HG02623 (cell line): ENCODE measurements at regions not wholly inside any gene's neighbourhood (a gene's known extent, or its start where the extent isn't known, plus 50 kb on each side); places are given as distances from the start of the nearest gene placed in this dataset.
"Not testable (repeated sequence)": the region's sequence is repeated elsewhere in the genome, so short reads cannot be mapped to it uniquely, and the experiment has no call there.

Source experiments
- ATAC-seq: cut with Tn5 transposase; IDR thresholded peaks from one replicate; pipeline ENCODE4 v1.9.1; 2021; ENCODE audit warnings: moderate library complexity; ENCODE audit not compliant: unreplicated experiment

DNA sequence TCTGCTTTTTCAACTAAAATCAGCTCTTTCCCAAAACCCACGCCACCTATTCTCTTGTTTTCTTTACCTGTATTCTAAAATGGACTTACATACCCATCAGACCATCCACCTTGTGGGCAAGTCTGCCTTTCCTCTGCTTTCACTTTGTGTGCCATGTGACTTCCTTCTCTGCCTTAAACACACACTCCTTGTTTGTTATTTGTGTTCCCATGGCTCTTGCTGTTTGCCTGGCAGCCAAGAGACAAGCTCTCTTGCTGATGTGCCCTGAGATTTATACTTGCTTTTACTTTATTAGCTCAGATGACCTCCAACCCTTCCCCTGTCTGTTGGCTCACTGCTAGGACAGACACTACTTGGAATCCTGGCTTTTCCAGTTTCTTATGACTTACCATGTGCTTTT, 309.7 kb upstream of the LRRTM4 start:
- no peak for ATAC-seq

DNA sequence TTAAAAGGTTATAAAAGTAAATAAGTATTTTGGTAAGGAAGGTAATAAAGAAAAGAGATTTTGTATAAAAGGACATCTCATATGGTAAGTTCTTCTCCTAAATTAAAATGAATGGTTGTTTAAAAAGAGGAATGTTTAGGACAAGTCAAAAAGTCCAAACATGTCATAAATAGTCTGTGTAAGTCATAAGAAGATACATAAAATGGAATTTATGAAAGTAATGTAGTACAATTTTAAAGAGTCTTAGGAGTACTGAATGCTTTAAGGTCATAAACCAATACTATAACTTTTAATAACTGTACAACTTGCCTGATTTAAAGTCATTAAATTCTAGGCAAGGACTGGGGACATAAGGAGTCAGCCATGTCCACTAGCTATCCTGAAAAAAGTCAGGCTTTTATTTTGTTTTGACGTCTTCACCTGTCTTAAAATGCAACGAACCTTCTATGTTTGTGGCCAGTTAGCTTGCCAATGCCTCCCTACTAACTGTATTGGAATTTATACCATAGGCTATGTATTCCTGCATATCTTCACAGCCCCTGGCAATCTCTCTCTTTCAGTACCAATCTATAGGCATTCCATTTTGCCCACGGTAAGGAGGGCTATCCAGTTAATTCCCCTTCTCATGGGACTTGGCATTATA, 312.3 kb upstream of the LRRTM4 start:
- no peak for ATAC-seq

DNA sequence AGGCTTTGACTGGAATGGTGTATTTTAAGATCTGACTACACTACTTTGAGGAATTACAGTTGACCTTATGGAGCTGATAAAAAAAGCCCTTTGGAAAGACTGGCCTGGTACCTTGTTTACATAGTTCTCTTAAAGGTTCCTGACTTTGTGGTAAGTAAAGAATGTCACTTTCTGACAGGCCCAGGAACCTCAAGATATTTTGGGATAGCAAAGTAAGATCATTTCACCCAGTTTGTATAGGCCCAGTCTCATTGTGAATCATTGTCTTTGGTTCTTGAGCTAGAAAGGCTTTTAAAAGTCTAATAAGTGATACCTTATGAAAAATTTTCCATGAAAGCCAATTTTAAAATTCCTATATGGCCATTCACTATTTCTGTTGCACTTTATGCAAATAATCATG, 316.3 kb upstream of the LRRTM4 start:
- no peak for ATAC-seq

DNA sequence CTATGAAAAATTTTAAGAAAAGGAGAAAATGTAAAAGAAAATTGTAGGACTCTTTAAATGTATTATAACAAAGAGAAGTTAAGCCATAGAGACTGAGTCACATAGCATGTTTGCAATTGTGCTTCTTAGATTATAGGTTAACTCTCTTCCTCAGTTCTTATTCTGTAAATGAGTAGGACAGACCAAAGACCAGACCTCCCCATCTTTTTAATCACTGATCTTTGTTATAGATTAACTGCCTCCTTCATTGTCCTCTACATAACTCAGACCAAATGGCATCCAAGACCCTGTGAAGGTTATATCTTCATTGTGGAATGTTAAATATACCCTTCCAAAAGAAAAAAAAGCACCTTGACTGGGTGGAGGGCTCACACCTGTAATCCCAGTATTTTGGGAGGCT, 316.9 kb upstream of the LRRTM4 start:
- no peak for ATAC-seq

DNA sequence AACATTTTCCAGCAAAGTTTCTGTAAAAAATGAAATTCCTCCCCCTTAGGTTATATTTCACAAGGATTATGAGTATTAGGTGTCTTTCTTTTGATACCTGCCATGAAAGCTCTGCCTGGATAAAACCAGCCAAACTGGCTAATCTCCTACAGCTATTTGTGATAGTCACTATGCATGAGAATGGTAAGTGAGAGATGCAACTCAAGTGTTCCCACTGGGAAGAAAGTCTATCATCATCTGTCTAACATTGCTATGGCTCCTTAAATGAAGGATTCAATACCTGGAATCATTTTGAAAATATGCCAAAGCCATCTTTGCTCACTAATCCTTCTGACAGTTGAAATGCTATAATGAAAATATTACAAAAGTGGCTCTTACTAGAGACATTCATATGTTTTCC, 339.9 kb upstream of the LRRTM4 start:
- ATAC-seq: no peak

DNA sequence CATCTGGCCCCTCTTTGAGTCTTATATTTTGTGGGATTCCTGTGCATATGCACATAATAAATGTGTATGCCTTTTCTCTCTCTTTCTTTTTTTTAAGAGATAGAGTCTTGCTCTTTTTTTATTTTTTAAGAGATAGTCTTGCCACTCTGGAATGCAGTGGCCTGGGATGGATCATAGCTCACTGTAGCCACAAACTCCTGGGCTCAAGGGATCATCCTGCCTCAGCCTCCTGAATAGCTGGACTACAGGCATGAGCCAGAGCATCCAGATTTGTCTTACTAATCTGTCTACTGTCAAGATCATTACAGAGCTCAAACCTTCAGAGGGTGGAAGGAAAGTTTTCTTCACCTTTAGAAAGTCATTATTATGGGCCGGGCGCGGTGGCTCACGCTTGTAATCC, 342.2 kb upstream of the LRRTM4 start:
- ATAC-seq: no peak

DNA sequence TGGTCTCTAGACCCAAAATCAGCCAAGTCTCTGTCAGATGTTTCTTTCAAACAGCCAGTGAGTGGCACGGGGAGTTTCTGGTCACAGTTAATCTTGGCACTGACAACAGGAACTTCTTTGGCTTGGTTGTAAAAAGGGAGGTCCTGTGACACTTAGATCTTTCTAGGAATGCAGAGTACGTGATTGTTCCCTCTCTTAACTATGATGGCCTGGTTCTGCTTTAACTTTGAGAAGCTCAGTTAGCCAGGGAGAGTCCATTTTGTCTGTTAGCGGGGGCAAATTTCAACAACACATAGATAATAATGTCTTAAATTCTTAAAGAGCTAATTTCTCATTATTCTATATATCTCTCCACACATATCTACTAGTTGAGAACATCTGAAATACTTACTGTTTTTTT, 344.5 kb upstream of the LRRTM4 start:
- no peak for ATAC-seq

DNA sequence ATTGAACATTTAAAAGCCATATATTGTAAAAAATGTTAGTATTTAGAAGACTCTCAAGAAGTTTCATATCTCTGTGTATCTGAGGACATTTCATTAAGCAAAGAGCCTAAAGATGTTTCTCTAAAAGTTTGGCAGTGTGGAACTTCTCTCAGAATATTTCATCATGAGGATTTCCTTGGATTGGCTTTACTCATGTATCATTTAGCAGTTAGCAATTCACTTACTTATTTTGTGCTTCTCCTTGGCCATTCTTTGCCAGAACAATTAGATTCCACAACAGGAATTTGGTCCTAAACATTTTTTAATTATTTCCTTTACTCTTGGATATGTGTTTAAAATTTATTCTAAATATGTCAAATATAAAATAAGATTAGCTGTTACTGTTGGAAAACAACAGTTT, 345.0 kb upstream of the LRRTM4 start:
- no peak for ATAC-seq

DNA sequence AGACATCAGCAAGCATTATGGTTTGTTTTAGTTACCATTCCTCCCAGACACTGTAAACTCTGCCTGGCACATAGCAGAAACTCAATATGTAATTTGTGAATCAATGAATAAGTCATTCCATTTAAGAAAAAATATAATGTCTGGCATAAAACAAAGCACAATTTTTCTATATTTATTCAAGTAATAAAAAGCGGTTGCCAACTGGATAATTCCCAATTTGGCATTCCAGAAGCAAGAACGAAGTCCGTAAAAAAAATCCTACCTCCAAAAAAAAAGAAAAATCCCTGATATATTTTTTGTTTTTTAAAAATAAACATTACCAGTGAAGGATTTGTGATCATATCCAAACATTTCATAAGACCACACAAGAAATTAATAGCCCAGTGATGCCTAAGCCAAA, 351.3 kb upstream of the LRRTM4 start:
- no peak for ATAC-seq

DNA sequence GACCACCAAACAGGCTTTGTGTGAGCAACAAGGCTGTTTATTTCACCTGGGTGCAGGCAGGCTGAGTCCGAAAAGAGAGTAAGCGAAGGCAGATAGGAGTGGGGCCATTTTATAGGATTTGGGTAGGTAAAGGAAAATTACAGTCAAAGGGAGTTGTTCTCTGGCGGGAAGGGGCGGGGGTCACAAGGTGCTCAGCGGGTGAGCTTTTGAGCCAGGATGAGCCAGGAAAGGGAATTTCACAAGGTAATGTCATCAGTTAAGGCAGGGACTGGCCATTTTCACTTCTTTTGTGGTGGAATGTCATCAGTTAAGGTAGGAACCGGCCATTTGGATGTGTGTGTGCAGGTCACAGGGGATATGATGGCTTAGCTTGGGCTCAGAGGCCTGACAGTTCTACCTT, 378.0 kb upstream of the LRRTM4 start:
- not testable (repeated sequence) for ATAC-seq

DNA sequence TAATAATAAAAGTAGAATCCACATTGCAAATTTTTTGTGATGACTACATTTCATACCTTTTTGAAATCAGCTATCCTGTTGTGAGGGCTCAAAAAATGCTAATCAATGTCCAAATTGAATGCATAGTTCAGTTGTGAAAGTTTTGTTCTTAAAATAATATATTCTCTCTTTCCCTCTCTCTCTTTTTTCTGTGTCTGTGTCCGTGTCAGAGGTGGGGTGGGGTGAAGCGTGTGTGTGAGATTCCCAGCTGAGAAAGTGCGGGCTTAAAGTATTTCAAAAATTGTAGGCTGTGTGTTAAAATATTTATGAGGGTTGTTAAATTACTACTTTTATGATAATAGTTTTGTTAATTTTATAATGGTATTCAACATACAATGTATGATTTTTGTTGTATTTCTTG, 388.0 kb upstream of the LRRTM4 start:
- ATAC-seq: no peak

DNA sequence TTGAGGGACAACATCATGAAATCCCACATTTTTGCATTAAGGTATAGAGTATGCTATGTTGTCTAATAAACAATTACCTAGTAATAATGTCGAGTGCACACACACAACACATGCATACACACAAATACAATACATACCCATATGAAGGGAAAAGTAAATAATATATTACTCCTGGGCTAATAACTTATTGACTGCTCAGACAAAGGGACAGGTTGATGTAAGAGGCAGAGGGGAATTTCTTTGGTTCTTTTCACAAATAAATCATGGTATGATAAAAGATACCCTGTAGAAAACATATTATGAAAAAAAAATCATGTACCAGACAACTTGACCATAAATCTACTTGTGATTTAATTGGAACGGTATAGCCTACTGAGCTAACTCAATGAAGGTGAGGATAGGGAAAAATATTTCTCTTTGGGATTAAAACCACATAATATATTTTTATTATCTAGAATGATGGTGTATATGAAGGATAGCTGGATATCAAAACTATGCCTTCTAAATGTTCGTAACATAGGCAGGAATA, 398.7 kb upstream of the LRRTM4 start:
- ATAC-seq: no peak

DNA sequence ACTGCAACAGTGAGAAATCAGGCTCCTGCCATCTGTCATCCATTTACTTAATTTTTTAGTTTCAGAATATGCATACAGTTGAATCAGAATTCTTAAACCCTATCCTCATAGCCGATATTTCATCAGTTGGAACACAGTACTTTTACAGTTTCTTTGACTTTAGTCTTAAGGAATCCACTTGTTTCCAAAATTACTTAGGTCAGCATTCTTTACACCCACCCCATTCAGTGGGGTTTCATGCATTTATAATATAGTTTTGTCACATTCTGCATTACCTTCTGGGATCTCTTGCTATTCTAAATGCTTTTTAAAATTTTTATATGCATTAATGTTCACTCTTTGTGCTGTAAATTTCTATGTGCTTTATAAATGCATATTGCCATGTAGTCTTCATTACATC, 400.4 kb upstream of the LRRTM4 start:
- ATAC-seq: no peak

DNA sequence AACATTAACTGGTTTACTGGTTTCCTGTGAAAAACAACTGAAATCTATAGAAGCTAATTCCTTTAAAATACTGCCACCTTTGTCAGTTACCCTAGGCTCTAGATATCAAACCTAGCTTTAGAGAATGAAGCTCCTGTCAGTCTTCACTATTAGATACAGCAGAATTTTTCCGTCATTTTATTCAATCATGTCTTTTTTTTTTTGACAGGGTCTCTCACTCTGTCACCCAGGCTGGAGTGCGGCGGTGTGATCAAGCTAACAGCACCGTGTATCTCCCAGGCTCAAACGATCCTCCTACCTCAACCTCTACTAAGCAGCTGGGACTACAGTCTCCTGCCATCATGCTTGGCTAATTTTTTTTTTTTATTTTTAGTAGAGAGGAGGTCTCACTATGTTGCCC, 415.2 kb upstream of the LRRTM4 start:
- no peak for ATAC-seq

DNA sequence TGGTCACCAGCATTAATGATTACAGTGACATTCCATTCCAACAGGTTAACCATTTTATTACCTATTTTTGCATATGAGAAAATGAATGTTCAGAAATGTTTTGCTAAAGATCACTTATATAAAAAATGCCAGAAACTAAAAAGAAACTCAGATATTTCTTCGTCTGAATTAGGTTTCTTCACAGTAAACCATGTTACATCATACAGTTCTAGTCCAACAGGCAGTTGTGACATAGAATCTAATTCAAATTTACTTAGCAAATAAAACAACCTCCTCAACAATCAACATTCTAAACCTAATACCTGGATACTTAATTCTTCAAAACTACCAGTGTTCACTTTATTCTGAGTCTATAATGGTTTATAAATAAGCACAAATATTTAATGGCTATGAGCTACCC, 416.3 kb upstream of the LRRTM4 start:
- ATAC-seq: no peak

DNA sequence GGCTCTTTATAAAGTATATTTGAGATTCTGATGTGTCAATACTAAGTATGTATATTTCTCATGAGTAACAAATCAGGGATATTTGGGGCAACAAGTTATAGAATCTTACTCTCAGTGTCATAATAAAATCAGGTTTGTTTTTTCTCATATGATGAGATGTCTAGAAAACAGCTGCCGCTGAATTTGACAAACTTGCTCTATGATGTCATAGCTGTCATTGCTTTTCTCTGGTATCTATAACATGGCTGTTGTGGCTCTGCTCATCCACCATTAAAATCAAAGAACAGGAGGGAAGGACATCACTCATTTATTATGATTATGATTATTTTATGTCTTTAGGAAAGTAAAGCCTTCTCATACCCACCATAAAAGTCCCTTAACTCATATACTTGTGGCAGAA, 417.2 kb upstream of the LRRTM4 start:
- no peak for ATAC-seq

DNA sequence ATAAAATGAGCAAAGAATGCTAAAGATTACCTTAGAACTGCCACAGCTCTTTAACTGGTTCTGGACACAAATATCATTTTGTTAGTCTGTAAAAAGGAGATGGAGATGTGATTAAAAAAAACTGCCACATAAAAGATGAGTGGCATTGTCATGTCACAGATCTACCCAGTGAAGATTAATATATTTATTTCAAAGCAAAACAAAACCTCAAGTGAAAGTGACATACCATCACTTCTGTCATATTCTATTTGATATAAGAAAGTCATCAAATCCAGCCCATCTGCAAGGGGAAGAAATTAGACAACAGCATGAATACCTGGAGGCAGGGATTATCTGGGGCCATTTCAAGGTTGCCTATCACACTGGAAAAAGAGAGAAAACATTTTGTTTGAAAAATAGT, 417.6 kb upstream of the LRRTM4 start:
- no peak for ATAC-seq

DNA sequence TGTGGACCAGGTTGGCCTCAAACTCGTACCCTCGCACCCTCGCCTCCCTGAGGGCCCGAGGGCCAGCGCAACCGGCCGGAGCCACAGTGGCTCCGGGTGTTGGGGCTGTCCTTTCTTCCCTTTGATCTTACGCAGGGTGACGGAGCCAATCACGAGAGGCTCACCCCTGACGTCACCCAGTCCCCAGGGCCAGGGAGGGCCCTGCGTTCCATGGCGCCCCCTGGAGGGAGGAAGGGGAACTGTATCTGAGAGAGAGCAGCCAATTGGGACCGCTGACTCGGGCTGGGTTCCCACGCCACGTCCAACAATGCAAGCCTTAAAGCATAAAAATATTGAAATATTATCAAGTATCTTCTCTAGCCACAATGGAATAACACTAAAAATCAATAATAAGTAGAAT, 432.8 kb upstream of the LRRTM4 start:
- ATAC-seq: no peak

DNA sequence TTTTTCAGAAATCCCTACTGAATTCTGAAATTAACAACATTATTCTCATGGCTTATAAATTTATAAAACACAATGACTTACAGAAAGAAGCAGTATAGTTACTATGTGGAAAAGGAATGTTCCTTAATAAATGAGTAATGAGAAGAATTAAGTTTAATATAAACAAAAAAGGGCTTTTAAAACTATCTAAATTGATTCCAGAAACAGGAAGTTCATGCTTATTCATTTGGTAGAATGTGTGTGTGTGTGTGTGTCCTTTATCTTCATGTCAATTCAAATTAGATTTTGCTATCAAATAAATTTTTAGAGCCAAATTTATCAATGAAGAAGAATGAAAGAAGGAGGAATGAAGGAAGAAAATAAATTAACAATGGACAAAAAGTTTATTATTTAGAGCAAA, 440.8 kb upstream of the LRRTM4 start:
- no peak for ATAC-seq

DNA sequence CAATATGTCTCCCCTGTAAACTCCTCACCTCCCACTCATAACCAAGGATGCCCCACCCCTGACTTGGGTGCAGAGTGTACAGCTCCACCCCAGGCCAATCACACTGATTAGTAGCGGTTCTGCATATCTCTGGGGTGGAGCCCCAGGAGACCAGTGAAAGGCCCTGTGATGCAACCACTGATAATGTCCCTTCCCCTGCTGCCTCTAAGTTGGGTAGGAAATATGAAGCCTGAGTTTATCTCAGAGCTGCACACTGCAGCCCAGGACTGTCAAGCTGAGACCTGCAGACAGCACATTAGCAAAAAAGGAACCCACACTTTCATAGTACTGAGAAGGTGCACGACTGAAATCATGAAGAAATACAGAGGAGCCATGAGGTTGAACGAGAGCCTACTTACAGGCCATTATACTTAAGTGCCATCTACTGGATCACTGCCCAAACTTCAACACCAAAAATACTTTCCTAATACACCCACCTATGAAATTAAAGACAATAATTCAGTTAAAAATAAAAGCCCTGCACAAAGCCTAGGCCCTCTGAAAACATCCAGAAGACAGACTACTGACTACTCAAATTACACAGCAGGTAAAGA, 455.4 kb upstream of the LRRTM4 start:
- ATAC-seq: no peak

DNA sequence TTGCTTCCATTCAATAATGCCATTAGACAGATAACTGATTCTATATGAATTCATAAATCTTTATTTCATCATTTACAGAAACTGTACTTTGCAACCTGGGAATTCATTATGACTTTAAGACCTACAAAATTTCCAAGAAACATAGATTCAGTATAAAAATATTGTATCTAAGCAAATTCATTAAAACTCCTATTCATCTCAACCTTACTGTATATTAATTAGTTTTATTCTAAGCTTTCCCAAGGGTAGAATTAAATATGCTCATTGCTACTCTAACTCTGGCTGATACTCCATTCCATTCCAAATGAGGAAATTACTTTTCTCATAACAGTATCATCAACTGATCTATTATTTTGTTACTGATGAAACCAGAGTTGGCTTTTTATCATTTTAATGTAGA, 473.0 kb upstream of the LRRTM4 start:
- no peak for ATAC-seq

DNA sequence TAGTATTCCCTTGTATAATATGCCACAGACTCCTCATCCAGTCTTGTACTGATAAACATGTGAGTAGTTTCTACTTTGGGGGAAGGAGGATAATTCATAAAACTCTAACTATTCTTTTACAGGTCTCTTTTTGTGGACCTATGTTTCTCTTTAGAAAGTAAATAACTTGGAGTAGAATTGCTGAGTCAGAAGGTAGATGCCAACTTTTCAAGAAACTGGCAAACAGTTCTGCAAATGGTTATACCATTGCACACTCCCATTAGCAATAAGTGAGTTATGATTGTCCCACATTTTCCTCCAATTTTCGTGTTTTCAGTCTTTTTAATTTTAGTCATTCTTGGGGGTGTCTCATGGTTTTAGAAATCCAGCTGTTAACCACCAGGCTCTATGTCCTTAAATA, 477.2 kb upstream of the LRRTM4 start:
- no peak for ATAC-seq

DNA sequence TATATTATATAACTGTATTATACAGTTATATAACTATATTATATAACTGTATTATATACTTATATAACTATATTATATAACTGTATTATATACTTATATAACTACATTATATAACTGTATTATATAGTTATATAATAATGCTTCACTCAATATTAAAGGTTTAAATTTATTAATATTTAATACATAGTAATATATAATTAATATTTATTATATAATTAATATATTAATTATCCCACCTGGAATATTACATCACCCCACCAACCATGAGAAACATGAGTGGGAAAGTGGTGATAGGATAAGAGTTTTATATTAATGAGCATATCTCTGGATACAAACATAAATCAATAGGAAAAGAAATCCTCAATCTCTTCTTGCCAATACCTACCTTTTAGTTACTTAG, 487.1 kb upstream of the LRRTM4 start:
- ATAC-seq: no peak
